HG03571 (cell line): ENCODE measurements at regions not wholly inside any gene's neighbourhood (a gene's known extent, or its start where the extent isn't known, plus 50 kb on each side); places are given as distances from the start of the nearest gene placed in this dataset.
"Not testable (repeated sequence)": the region's sequence is repeated elsewhere in the genome, so short reads cannot be mapped to it uniquely, and the experiment has no call there.

Source experiments
- ATAC-seq: cut with Tn5 transposase; IDR thresholded peaks from one replicate; pipeline ENCODE4 v1.9.1; 2021; ENCODE audit not compliant: unreplicated experiment

GRCh38 chr19:28351321-28351720 is 861.6 kb downstream of the UQCRFS1 start:
- not testable (repeated sequence) for ATAC-seq

- ATAC-seq = no peak
Observed at GRCh38 chr19:28350673-28351072, 862.3 kb downstream of the UQCRFS1 start.

- ATAC-seq = no peak
Observed at GRCh38 chr19:28350037-28350436, 862.9 kb downstream of the UQCRFS1 start.

GRCh38 chr19:28349604-28350003 is 863.3 kb downstream of the UQCRFS1 start:
- ATAC-seq = no peak

- no peak for ATAC-seq
Observed at GRCh38 chr19:28345811-28346210, 867.1 kb downstream of the UQCRFS1 start.

- ATAC-seq = no peak
Observed at GRCh38 chr19:28341810-28342350, 871.1 kb downstream of the UQCRFS1 start.

GRCh38 chr19:28334419-28334818 is 878.5 kb downstream of the UQCRFS1 start:
- ATAC-seq = no peak

GRCh38 chr19:28333909-28334308 is 879.0 kb downstream of the UQCRFS1 start:
- no peak for ATAC-seq

GRCh38 chr19:28332886-28333285 is 880.1 kb downstream of the UQCRFS1 start:
- ATAC-seq = no peak

- no peak for ATAC-seq
Observed at GRCh38 chr19:28332351-28332750, 880.6 kb downstream of the UQCRFS1 start.

- no peak for ATAC-seq
Observed at GRCh38 chr19:28331596-28331995, 881.4 kb downstream of the UQCRFS1 start.

GRCh38 chr19:28330831-28331230 is 882.1 kb downstream of the UQCRFS1 start:
- ATAC-seq = no peak

GRCh38 chr19:28329429-28329828 is 883.5 kb downstream of the UQCRFS1 start:
- no peak for ATAC-seq

GRCh38 chr19:28327905-28328304 is 885.0 kb downstream of the UQCRFS1 start:
- ATAC-seq = no peak

GRCh38 chr19:28326746-28327145 is 886.2 kb downstream of the UQCRFS1 start:
- ATAC-seq = no peak

GRCh38 chr19:28324275-28325060 is 888.5 kb downstream of the UQCRFS1 start:
- ATAC-seq = no peak

- ATAC-seq = no peak
Observed at GRCh38 chr19:28322945-28323344, 890.0 kb downstream of the UQCRFS1 start.

- ATAC-seq = no peak
Observed at GRCh38 chr19:28322491-28322890, 890.5 kb downstream of the UQCRFS1 start.

- ATAC-seq = no peak
Observed at GRCh38 chr19:28319918-28320317, 893.0 kb downstream of the UQCRFS1 start.

- no peak for ATAC-seq
Observed at GRCh38 chr19:28319227-28319626, 893.7 kb downstream of the UQCRFS1 start.

- no peak for ATAC-seq
Observed at GRCh38 chr19:28318469-28319179, 894.3 kb downstream of the UQCRFS1 start.

GRCh38 chr19:28316464-28316863 is 896.5 kb downstream of the UQCRFS1 start:
- no peak for ATAC-seq
